NK-92 treated with Interleukin-12 subunit alpha and Interleukin-12 subunit beta, amount 100 ng/mL, for 24 hours (cell line): ENCODE measurements at regions not wholly inside any gene's neighbourhood (a gene's known extent, or its start where the extent isn't known, plus 50 kb on each side); places are given as distances from the start of the nearest gene placed in this dataset.

Source experiments
- DNase-seq: peaks from one replicate; lab custom pipeline; 2025; lab: John Stamatoyannopoulos, UW

DNA sequence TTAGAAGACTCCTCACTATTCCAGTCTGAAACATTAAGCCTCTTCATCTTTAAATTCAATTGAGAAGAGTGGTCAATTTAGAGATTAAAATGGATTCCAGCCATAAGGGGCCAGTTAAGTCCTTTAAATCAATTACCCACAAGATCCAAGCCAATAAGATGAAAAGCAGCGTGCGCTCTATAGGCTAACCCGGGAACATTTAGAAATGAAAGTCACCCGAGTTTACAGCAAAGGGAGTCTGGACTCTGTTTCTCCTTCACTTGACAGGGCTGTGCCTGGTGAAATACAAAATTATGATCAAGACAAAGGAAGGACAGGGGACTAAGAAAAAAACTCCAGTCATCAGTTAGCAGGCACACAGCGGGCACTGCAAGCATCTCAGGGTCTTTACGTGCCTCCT, 393.7 kb downstream of the QKI start:
- no peak for DNase-seq

DNA sequence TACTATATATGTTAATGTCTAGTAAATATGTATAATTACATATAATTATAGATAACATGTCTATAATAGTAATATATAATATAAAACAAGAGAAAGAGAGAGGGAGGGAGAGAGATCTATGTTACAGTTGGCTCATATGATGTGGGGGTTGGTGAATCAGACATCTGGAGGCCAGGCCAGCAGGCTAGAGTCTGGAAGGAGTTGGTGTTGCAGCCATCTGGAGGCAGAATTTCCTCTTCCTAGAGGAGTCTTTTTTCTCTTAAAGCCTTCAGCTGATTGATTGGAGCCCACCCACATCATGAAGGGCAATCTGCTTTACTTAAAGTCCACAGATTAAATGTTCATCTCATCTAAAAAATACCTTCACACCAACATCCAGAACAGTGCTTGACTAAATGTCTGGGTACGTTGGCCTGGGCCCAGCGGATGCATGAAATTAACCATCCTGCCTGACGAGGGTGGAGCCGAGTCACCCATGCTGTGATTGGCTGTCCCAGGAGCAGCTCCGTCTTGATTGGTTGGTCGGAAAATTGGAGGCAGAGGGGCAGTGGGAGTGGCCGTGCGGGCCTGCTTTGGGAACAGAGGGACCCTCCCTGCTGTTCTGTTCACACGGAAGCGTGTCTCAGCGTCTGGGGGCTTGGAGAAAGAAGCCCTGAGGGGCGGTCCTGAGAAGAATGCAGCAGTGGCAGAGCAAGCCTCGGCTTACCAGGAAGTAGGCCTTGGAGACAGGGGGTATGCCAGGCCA, 392.4 kb downstream of the QKI start:
- DNase-seq = no peak

DNA sequence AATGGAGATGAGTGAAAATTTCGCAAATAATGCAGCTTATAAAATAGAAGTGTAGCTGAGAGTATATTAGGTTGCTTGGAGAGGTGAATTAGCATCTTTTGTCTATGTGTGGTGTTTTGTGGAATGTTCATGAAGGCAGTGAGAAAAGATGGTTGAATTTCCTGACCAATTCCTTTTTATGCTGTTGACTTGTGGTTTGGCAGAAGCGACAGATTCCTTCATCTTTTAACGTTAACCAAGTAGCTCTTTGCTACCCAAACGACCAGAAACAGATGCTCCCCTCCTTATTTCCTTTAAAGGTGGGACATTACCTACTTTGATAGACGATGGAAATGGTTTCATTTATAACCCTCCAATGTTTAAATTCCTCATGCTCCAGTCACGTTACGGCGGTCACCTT, 390.5 kb downstream of the QKI start:
- DNase-seq = no peak

DNA sequence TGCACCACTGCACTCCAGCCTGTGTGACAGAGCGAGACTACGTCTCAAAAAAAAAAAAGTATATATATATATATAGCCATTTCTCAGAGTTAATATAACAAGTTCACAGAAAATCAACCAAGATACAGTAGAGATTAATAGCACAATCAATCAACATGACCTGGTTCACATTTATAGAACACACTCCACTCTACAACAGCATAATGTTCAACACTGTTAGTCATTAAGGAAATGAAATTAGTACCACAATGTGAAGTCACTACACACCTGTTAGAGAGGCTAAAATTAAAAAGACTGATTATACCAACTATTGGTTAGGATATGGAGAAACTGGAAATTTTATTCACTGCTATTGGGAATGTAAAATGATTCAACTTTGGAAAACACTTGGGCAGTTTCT, 387.7 kb downstream of the QKI start:
- no peak for DNase-seq

DNA sequence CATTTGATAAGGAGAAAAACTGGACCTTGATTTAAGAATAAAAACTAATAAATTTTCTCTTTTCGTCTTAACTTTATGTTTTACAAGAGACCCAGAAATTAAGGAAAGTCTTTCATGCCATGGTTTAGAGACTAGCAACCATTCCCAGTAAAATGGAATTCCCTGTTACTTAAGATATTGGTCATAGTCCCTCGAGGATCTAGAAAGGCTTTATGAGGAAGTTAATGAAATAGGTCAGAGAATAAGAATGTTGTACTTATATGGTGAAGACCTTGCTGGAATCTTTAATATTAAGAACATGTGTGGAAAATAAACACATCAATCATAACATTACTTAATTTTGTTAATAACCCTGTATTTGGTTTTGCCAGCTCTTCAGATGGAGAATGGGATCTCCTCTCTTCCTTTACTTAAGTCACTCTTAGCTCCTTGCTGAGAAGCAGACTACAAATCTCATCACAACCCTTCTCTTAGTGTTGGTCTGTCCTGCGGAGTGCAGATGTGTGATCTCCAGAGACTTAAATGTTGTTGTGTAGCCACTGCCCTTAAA, 382.9 kb downstream of the QKI start:
- no peak for DNase-seq

GRCh38 chr6:163793011-163793983, 378.8 kb downstream of the QKI start:
- DNase-seq = no peak

GRCh38 chr6:163790266-163790840, 375.8 kb downstream of the QKI start:
- no peak for DNase-seq

DNA sequence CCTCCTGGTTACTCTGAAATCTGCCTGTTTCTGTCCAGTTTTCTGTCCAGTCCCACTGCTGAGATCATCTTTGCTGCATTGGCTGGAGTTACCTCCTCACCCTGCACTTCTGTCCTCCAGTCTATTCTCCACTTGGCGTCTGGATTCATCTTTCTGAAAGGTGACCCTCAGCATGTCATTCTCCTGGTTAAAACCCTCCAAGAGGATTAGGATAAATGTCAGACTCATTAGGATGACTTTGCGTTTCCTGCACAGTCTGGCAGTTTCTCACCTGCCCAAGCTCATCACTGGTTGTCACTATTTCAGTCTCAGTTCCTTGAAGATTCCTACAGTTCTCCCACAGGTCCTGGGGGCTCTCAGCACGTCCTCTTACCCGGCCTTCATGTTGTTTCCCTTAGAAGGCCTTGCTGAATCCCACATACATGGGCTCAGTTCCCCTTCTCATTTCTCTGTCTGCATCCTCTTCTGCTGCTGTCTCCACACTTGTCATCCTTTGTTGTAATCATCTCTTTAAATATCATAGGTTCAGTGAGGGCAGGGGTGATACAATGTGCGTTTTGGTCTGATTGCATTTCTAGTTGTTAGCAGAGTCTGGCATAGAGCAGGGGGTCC, 374.8 kb downstream of the QKI start:
- no peak for DNase-seq

- no peak for DNase-seq
Observed at GRCh38 chr6:163786995-163787671, 372.6 kb downstream of the QKI start.

- no peak for DNase-seq
Observed at GRCh38 chr6:163782436-163783003, 368.0 kb downstream of the QKI start.

DNA sequence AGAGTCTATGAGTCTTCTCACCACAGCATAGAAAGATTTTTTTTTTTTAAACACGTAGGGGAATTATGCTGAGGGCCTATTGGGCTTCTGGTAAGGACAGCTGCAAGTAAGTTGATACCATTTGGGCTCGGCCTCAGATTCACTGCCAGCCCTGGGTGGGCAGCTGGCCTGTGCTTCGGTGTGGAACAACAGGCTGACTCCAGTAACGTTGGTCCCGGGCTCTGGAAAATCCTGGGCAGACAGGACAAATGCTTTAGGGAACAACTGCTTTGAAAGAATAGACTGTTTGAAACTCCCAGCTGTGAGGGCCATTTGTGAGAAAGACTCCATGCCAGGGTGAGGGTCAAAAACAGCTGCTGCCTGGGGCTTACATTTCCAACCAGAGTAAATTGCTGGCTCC, 366.5 kb downstream of the QKI start:
- no peak for DNase-seq

DNA sequence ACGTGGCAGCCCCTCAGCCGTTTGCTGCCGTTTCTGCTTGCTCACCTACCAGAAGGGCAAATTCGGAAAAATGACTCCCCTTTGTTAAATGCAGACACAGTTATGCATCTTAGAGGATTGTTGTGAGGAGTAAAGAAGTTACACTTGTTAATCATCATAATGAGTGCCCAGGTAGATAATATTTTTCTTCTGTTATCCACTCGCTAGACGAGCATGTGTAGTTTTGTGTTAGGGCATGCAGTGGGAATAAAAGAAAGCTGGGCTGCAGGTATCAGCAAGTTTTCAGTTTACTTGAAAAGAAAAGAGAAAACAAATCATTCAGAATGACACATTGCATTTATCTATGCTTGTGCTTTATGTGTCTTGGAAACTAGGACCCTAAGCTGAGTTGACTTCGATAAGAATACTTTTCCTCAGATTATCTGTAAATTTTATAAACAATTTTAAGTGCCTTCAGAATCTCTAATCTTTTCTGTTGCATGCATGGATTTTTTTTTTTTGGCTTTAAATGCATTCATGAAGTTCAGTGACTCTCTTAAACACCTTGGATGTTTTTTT, 365.3 kb downstream of the QKI start:
- no peak for DNase-seq

GRCh38 chr6:163777716-163778115, 363.2 kb downstream of the QKI start:
- no peak for DNase-seq

DNA sequence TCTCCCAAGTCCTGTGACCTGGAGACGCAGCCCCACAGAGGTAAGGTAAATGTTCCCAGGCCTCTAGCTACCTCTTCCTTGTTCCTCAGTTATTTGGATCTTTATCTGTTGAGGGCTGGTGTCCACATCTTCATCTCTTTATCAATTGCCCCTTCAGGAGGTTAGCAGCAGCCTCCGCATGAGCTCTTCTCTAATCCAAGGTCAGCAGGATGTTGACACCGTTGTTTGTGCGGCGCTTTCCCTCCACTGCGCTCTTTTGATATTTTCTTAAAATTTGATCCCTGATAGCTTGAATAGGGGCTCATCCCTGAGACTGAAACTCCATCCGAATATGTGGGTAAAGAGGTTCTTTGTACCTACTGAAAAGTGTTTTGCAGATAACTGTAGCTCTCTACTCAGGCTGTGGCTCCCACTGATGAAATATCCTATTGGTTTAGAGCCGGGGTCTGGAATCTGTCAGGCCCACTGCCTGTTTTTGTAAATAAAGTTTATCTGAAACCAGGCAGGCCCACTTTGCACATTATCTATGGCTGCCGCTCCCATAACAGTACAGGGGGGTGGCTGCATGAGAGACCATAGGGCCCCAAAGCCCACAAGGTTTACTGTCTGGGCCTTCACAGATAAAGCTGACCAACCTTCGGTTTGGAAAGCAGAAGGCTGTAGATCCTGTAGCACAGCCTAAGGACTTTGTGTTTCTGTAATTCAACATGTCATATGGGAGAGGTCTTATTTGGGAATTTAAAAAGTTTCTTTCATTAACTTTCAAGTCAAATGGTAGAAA, 362.6 kb downstream of the QKI start:
- no peak for DNase-seq

DNA sequence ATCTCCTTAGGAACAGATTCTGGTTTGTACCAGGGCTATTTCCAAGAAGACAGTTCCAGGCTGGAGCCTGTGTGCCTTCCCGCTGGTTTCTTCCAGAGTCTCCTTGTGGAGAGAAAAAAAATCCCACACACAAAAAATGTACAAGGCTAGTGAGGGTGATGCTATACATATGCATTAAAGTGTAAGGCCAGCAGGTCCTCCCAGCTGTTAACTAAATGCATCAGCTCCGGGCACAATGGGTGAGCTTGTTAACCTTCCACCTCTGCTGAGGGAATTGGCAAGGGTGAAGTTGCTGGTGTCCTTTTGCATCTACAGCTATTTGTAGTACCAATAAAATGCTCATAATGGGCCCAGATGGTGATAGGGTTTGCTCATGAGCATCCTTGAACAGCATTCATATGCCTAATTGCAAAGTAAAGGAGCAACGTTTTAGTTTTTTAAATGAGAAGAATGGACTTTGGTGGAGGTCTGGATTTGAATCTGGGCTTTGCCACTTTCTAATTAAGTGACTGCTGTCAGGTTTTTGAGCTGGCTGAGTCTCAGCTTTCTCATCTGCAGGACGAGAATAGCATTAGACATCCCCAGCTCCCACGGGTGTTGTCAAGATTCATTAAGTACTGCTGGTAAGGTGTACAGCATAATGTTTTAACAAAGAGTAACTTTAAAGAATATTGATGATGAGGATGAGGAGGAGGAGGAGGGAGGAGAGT, 361.8 kb downstream of the QKI start:
- no peak for DNase-seq

- no peak for DNase-seq
Observed at GRCh38 chr6:163775313-163775712, 360.8 kb downstream of the QKI start.

- DNase-seq = no peak
Observed at GRCh38 chr6:163774485-163774884, 360.0 kb downstream of the QKI start.

- no peak for DNase-seq
Observed at GRCh38 chr6:163773646-163774045, 359.1 kb downstream of the QKI start.

GRCh38 chr6:163772701-163773100, 358.2 kb downstream of the QKI start:
- DNase-seq = no peak
